ENCODE measurements at regions not wholly inside any gene's neighbourhood (a gene's known extent, or its start where the extent isn't known, plus 50 kb on each side); places are given as distances from the start of the nearest gene placed in this dataset.

DNA sequence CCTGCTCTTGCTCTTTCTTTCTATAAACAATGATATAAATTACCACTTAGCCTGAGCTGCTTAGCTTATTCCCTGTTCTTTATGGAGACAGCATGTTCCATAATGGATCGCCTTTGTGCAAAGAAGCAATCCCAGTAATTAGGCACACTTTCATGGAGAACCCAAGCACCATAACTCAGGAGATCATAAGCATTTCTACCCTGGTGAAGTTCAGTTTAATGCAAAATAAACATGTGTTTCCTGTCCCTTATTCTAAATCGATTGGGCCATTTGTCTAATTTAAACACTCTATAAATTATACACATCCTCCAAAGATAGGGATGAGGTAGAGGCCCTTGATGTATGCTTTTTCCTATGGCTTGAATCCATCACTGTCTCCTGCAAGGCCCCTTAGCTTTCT lies 75.8 kb upstream of the TMEM72 start:
- WGBS, 2 donors: 59 to 66% methylated on average over 2 of the region's 2 CpGs
- H3K4me3 ChIP-seq: no peak overlapping the region
- H3K4me1 ChIP-seq (ENCODE audit: control insufficient read depth in 5 of 5, insufficient read depth in 5 of 5, low read length in 5 of 5): no peaks in the 10 kb centered on the region
- ATAC-seq (ENCODE audit: insufficient read depth, low FRiP score) (no peak), DNase-seq (no peak)
- H3K27me3 ChIP-seq (ENCODE audit: control insufficient read depth in 3 of 3, insufficient read depth in 3 of 3, low read length in 2 of 3): no peaks in the 10 kb centered on the region
- no peak overlapping the region for H3K27ac ChIP-seq (ENCODE audit: low read depth in 1 of 2, low read length in 1 of 2)
- TF ChIP-seq, protein P1, sequence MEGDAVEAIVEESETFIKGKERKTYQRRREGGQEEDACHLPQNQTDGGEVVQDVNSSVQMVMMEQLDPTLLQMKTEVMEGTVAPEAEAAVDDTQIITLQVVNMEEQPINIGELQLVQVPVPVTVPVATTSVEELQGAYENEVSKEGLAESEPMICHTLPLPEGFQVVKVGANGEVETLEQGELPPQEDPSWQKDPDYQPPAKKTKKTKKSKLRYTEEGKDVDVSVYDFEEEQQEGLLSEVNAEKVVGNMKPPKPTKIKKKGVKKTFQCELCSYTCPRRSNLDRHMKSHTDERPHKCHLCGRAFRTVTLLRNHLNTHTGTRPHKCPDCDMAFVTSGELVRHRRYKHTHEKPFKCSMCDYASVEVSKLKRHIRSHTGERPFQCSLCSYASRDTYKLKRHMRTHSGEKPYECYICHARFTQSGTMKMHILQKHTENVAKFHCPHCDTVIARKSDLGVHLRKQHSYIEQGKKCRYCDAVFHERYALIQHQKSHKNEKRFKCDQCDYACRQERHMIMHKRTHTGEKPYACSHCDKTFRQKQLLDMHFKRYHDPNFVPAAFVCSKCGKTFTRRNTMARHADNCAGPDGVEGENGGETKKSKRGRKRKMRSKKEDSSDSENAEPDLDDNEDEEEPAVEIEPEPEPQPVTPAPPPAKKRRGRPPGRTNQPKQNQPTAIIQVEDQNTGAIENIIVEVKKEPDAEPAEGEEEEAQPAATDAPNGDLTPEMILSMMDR (IDR thresholded peaks at IDR 0.05; ENCODE audit: control extremely low read depth, extremely low read depth): no peak
- no peaks in the 10 kb centered on the region for H3K36me3 ChIP-seq (ENCODE audit: control insufficient read depth in 4 of 4, insufficient read depth in 4 of 4, low read length in 4 of 4)
- no peak overlapping the region for H3K9ac ChIP-seq (ENCODE audit: insufficient read depth in 1 of 2, low read length in 2 of 2)
- peaks cover 0 to 4% (median 0%) of the 10 kb centered on the region in 4 donors for H3K9me3 ChIP-seq (ENCODE audit: control insufficient read depth in 4 of 4, insufficient read depth in 3 of 4, low read length in 3 of 4)

GRCh38 chr10:44843484-44843883 lies 67.7 kb upstream of the TMEM72 start:
- no peaks in the 10 kb centered on the region for H3K4me1 ChIP-seq (ENCODE audit: control insufficient read depth in 5 of 5, insufficient read depth in 5 of 5, low read length in 5 of 5)
- DNase-seq (no peak), ATAC-seq (ENCODE audit: insufficient read depth, low FRiP score) (no peak)
- H3K27me3 ChIP-seq (ENCODE audit: control insufficient read depth in 3 of 3, insufficient read depth in 3 of 3, low read length in 2 of 3): no peaks in the 10 kb centered on the region
- no peak overlapping the region for H3K9ac ChIP-seq (ENCODE audit: insufficient read depth in 1 of 2, low read length in 2 of 2)
- H3K9me3 ChIP-seq (ENCODE audit: control insufficient read depth in 4 of 4, insufficient read depth in 3 of 4, low read length in 3 of 4): no peaks in the 10 kb centered on the region
- WGBS, 2 donors: 71 to 78% methylated on average over 2 of the region's 2 CpGs
- no peak overlapping the region for H3K27ac ChIP-seq (ENCODE audit: low read depth in 1 of 2, low read length in 1 of 2)
- no peaks in the 10 kb centered on the region for H3K36me3 ChIP-seq (ENCODE audit: control insufficient read depth in 4 of 4, insufficient read depth in 4 of 4, low read length in 4 of 4)
- H3K4me3 ChIP-seq: no peak overlapping the region
- TF ChIP-seq, protein P1 (IDR thresholded peaks at IDR 0.05; ENCODE audit: control extremely low read depth, extremely low read depth): no peak

DNA sequence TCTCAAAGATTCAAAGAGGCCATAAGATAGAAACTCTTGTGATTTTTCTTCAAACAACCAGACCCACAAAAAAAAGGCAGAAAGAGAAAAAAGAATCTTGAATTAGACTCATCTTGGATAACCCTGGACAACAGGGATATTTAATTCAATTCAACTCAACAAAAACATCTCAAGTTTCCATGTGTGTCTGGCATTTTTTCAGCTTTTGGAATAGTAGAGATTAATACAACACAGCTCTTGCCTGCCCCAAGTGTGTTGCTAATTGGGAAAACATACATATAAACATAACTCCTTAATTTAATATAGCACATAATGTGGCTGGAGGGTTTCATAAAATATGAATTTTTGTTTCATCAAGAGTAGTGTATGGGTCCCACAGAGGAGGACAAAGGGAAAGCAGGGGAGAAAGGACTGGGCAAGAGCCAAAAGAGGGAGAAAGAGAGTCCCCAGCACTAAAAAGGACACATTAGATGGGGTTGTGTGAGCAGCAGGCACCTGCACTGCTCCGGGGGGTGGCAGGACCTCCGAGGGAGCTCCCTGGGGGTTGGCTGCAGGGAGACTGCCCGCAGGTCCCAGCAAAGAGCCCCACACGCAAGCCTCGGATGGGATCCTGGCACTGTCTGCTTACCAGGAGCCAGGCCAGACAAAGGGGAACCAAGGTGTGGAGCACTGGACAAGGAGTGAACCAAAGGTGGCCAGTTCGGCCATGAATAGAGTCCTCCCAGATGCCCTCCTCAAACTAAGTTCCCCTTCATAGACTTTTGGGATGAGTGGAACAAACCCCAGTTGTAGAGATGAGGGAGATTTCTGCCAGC lies 65.6 kb upstream of the TMEM72 start:
- H3K9ac ChIP-seq (ENCODE audit: insufficient read depth in 1 of 2, low read length in 2 of 2): no peak overlapping the region
- no peak overlapping the region for H3K4me3 ChIP-seq
- ATAC-seq (ENCODE audit: insufficient read depth, low FRiP score) (no peak), DNase-seq (no peak)
- H3K36me3 ChIP-seq (ENCODE audit: control insufficient read depth in 4 of 4, insufficient read depth in 4 of 4, low read length in 4 of 4): no peaks in the 10 kb centered on the region
- TF ChIP-seq, protein P1 (IDR thresholded peaks at IDR 0.05; ENCODE audit: control extremely low read depth, extremely low read depth): no peak
- WGBS, 2 donors: 90 to 91% methylated on average over 6 of the region's 6 CpGs
- no peaks in the 10 kb centered on the region for H3K4me1 ChIP-seq (ENCODE audit: control insufficient read depth in 5 of 5, insufficient read depth in 5 of 5, low read length in 5 of 5)
- no peak overlapping the region for H3K27ac ChIP-seq (ENCODE audit: low read depth in 1 of 2, low read length in 1 of 2)
- H3K27me3 ChIP-seq (ENCODE audit: control insufficient read depth in 3 of 3, insufficient read depth in 3 of 3, low read length in 2 of 3): no peaks in the 10 kb centered on the region
- no peaks in the 10 kb centered on the region for H3K9me3 ChIP-seq (ENCODE audit: control insufficient read depth in 4 of 4, insufficient read depth in 3 of 4, low read length in 3 of 4)
